Posterior vena cava (tissue), 2 donors: ENCODE measurements at regions not wholly inside any gene's neighbourhood (a gene's known extent, or its start where the extent isn't known, plus 50 kb on each side); places are given as distances from the start of the nearest gene placed in this dataset.

Source experiments
- DNase-seq: peaks from one replicate; pipeline ENCODE4 v3.0.0-alpha.2; 2020; ENCODE audit warnings: low spot score
- intact Hi-C, 2 donors: fragments of 100-400 bp; cut with DNase I; formaldehyde crosslinking; loops; one replicate each; pipeline versions ENCODE4 v1.14.1 to v1.14.2; 2022 to 2023
- donor health status: DM: yes; HTN: yes; CAD: no.
- donor health status: DM: yes; HTN: yes; CAD: no.

GRCh38 chr2:19706332-19706731, 195.5 kb downstream of the TTC32 start:
- DNase-seq: no peak
- intact Hi-C loops: no loop called here

GRCh38 chr2:19702267-19702666, 199.5 kb downstream of the TTC32 start:
- DNase-seq: no peak
- intact Hi-C loops: no loop called here

GRCh38 chr2:19700861-19701585, 200.8 kb downstream of the TTC32 start:
- DNase-seq: no peak
- intact Hi-C loops: no loop called here

GRCh38 chr2:19697131-19697530, 204.7 kb downstream of the TTC32 start:
- DNase-seq: no peak
- intact Hi-C loops: no loop called here

GRCh38 chr2:19695706-19696105, 206.1 kb downstream of the TTC32 start:
- intact Hi-C loops: no loop called here
- DNase-seq: no peak

- no peak for DNase-seq
- intact Hi-C loops: no loop called here
These were observed 209.9 kb downstream of the TTC32 start for GRCh38 chr2:19691892-19692291.

- intact Hi-C loops: no loop called here
- DNase-seq: no peak
These were observed 211.4 kb downstream of the TTC32 start for GRCh38 chr2:19690429-19690828.

- intact Hi-C loops: no loop called here
- no peak for DNase-seq
These were observed 212.1 kb downstream of the TTC32 start for GRCh38 chr2:19689646-19690168.

GRCh38 chr2:19688059-19688458, 213.7 kb downstream of the TTC32 start:
- intact Hi-C loops: no loop called here
- no peak for DNase-seq

GRCh38 chr2:19687017-19687659, 214.6 kb downstream of the TTC32 start:
- no peak for DNase-seq
- intact Hi-C loops: no loop called here

- DNase-seq: no peak
- intact Hi-C loops: no loop called here
These were observed 215.3 kb downstream of the TTC32 start for GRCh38 chr2:19686439-19686838.

GRCh38 chr2:19685731-19686130, 216.1 kb downstream of the TTC32 start:
- DNase-seq: no peak
- intact Hi-C loops: no loop called here

GRCh38 chr2:19684516-19684915, 217.3 kb downstream of the TTC32 start:
- DNase-seq: no peak
- intact Hi-C loops: no loop called here

- intact Hi-C loops: no loop called here
- no peak for DNase-seq
These were observed 218.2 kb downstream of the TTC32 start for GRCh38 chr2:19683556-19683955.

- DNase-seq: no peak
- intact Hi-C loops: no loop called here
These were observed 219.3 kb downstream of the TTC32 start for GRCh38 chr2:19682493-19682892.

- intact Hi-C loops: loop anchor here in 1 of 2 donors (10.0 kb wide), 1 partner anchor 803 kb away; no protein-coding TSS in a partner anchor
These were observed 223.8 kb downstream of the TTC32 start for GRCh38 chr2:19677825-19678518.

GRCh38 chr2:19677215-19677777, 224.5 kb downstream of the TTC32 start:
- intact Hi-C loops: loop anchor here in 1 of 2 donors (10.0 kb wide), 1 partner anchor 802 kb away; no protein-coding TSS in a partner anchor
- no peak for DNase-seq

More at GRCh38 chr2:19677825-19678518, 223.8 kb downstream of the TTC32 start:
- no peak for DNase-seq

GRCh38 chr2:19676770-19677169, 225.0 kb downstream of the TTC32 start:
- intact Hi-C loops: loop anchor here in 1 of 2 donors (10.0 kb wide), 1 partner anchor 802 kb away; no protein-coding TSS in a partner anchor
- no peak for DNase-seq

- intact Hi-C loops: loop anchor here in 1 of 2 donors (10.0 kb wide), 1 partner anchor 801 kb away; no protein-coding TSS in a partner anchor
- DNase-seq: no peak
These were observed 225.8 kb downstream of the TTC32 start for GRCh38 chr2:19675856-19676460.
